NCI-H1436 treated with DMSO at 0.1 percent for 48 hours (cell line): ENCODE measurements at regions not wholly inside any gene's neighbourhood (a gene's known extent, or its start where the extent isn't known, plus 50 kb on each side); places are given as distances from the start of the nearest gene placed in this dataset.
"Not testable (repeated sequence)": the region's sequence is repeated elsewhere in the genome, so short reads cannot be mapped to it uniquely, and the experiment has no call there.

Experiments
- DNase-seq: peaks from one replicate; lab custom pipeline; 2025; lab: John Stamatoyannopoulos, UW

DNA sequence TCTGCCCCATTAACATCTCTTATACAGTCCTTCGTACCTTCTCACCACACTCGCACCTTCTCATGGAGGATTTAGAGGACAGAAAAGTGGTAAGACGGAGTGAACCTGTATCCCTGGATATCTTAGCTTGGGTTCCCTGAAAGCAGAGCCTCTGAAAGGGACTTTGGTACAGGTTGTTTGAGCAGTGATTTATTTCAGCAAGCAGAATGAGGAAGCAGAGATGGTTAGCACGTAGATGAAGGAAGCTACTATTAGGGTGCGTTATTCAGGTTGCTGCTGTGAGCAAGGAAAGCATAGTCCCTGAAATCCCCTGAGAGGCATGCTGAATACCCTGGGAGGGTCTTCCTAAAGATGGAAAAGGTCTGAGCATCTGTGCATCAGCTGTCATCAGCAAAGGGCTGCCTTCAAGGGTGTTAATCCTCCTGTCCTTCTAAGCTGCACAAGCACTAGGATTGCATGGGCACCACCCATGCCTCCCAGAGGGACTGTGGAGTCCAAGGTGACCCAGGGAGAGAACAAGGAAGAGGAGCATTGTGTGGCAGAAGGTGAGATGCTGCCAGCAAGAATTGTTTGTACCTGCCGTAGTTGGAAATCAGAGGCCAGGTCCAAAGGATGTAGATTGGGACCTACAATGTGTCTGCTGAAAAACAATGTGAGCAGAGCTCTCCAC, 273.7 kb downstream of the RASEF start:
- DNase-seq: no peak

- no peak for DNase-seq
Observed at GRCh38 chr9:82790875-82791274, 272.1 kb downstream of the RASEF start.

GRCh38 chr9:82791692-82792091, 271.2 kb downstream of the RASEF start:
- no peak for DNase-seq

DNA sequence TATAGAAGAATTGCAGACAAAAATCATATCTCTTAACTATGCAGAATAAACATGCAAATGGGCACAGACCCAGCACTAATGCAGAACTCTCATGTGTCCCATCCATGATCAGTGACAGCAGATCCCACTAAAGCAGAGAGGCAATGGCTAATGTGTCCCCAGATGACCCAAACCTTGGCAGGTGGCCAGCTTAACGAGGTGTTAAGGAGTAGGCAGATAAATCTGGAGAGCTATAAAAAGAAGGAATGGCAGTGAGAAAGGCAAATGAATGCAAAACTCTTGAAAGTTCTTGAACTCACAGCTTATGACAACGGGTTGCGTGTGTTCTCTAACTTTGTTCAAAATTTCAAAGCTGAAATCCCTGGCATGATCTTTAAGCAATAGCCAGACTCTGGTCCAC, 265.4 kb downstream of the RASEF start:
- DNase-seq: no peak

DNA sequence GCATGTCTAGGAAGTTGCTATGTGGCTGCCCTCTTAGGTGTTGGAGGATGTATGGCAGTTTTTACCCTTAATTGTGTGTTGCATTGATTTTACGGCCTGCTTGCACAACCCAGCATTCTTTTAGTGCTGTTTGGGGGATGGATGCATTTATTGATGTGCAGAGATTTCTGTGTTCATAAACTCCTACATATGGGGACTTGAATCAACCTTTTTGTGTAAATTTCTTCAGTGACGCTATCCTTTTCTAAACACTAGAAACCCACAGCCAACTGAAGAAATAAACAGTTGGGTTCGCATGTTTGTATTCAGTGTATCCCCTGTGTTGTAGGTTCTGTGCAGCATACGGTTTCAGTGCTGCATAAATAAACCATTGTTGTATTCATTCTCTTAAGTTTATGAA, 263.7 kb downstream of the RASEF start:
- DNase-seq: no peak

GRCh38 chr9:82805027-82805426, 257.9 kb downstream of the RASEF start:
- no peak for DNase-seq

DNA sequence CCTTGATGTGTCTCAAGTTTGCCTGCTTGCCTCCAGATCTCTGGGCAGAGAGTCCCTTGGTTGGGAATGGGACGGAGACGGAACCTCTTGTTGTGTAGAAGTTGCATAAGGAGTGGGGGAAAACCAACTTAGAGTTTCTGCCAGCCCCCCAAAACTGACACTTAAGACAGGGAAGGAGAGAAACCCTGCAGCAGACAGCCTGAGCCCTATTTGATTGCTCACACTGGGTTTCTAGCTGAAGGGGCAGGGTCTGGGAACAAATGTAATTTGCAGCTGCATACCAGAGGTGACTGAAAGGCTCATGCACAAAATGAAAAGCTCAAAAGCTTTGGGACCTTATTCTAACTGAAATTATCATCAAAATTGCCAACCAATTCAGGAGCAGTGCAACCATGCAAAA, 254.5 kb downstream of the RASEF start:
- DNase-seq: no peak

DNA sequence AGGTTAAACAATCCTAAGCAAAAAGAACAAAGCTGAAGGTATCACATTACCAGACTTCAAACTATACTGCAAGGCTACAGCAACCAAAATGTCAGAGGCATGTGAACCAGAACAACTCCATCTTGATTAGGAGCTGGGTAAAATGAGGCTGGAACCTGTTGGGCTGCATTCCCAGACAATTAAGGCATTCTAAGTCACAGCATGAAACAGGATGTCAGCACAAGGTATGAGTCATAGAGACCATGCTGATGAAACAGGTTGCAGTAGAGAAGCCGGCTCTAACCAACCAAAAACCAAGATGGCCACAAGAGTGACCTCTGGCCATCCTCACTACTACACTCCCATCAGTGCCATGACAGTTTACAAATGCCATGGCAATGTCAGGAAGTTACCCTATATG, 252.0 kb downstream of the RASEF start:
- no peak for DNase-seq

- no peak for DNase-seq
Observed at GRCh38 chr9:82819260-82819659, 243.7 kb downstream of the RASEF start.

- DNase-seq: no peak
Observed at GRCh38 chr9:82820186-82820585, 242.8 kb downstream of the RASEF start.

GRCh38 chr9:82829818-82830217, 233.1 kb downstream of the RASEF start:
- DNase-seq: no peak

DNA sequence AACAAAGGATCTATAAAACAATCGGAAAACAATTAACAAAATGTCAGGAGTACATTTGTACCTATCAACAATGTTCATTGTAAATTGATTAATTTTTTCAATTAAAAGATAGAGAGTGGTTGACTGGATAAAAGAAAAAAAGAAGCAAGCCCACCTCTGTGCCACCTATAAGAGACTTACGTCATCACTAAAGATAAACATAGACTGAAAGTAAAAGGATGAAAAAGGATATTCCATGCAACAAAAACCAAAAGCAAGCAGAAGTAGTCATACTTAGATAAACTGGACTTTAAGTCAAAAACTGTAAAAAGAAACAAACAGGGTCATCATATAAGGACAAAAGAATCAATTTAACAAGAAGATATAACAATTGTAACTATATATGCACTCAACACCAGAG, 197.4 kb downstream of the RASEF start:
- no peak for DNase-seq

- no peak for DNase-seq
Observed at GRCh38 chr9:82880336-82881050, 182.4 kb downstream of the RASEF start.

- DNase-seq: no peak
Observed at GRCh38 chr9:82882138-82882537, 180.8 kb downstream of the RASEF start.

DNA sequence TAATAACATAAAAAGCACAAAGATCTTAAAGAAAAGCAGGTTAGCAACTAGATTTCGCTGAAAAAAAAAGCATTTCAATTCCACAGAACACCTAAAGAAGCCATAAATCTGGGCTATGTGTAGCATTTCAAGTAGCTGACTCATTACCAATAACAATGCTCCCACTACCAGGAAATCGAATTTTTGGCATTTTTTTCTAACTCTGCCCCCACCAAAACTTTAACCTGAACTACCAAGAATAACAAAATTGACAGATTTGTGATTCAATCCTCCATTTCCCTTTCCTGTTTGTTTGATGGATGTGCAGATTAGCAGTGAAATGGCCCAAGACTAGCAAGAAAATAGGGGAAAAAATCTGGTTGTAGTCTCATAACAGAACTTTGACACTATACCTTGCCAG, 180.2 kb downstream of the RASEF start:
- no peak for DNase-seq

- no peak for DNase-seq
Observed at GRCh38 chr9:82883436-82883835, 179.5 kb downstream of the RASEF start.

GRCh38 chr9:82883974-82884373, 179.0 kb downstream of the RASEF start:
- not testable (repeated sequence) for DNase-seq

DNA sequence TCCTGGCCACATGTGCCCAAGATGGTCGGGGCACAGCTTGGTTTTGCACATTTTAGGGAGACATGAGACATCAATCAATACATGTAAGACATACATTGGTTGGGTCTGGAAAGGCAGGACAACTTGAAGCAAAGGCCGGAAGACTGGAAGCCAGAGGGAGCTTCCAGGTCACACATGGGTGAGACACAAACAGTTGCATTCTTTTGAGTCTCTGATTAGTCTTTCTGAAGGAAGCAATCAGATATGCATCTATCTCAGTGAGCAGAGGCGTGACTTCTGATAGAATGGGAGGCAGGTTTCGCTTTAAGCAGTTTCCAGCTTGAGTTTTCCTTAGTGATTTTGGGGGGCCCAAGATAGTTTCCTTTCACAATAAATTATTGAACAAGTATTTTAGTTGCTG, 172.5 kb downstream of the RASEF start:
- no peak for DNase-seq

DNA sequence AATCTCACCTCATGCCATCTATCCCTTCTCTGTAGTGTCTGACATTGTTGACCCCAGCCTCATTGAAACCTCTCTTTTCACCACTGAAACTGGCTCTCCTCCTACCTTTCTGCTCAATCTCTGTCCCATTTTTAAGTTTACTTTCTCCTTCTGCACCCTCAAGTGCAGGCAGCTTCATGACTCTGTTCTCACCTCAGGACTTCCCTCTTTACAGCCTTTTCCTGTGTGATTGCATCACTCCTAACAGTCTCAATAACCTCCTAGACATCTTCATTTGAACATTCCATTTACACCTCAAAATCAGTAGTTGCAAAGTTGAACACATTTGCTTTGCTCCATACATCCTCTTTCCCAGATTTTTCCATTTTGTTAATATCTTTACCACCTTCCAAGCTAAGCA, 172.1 kb downstream of the RASEF start:
- DNase-seq: no peak

GRCh38 chr9:82891321-82891720, 171.6 kb downstream of the RASEF start:
- DNase-seq: no peak

DNA sequence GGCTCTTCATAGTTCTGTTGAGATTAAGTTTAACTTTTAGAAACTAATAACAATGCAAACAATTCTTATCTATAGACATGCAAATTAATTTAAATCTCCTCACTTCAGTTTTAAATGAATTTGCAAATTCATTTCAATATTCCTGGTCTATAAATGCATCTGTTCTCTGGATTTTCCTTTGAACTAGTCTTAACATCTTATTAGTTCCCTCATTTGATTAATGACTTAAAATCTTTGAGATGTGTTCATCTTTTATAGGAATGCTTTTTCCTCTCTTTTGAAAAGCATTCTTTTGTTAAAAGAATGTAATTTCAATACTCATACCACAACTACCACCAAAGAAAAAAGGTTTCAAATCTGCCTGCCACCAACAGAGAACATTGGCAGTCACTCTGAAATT, 169.4 kb downstream of the RASEF start:
- no peak for DNase-seq

- DNase-seq: no peak
Observed at GRCh38 chr9:82894548-82894947, 168.4 kb downstream of the RASEF start.

DNA sequence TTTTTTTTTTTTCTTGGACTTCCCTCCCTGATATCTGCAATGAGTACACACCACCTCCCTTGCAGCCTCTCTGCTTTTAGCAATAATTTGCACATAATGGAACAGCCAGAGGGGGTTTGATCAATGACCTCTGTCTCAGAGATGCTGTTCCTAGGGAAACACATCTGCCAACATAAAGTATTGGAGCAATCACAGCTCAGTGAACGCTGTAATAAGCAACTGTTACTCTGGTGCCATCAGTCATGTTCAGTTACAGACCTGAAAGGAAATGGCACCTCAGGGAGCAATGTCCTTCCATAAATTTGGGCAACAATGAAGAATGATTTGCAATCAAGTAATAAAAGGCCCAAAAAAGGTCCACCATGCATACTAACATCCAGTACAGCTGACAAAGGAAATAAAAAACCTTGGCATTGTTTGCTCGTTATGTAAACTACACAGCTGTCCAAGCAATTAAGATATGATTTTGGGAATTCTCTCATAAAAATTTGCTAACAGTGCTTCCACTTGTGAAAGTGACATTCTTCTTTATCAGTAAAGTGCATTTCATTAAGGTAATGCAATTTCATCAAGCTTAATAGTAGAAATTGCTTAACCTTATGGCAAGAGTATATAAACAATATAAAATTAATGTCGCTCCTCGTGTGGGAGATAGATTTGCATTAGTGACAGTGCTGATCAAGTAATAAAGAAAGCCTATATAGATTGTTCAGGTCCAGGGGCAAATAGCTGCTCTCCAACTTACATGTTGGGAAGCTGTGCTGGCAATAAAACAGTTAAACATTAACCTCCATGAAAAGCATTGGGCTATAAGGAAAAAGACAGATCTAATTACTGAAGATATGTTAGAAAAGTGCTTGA, 167.8 kb downstream of the RASEF start:
- DNase-seq: no peak
